ENCODE measurements at regions not wholly inside any gene's neighbourhood (a gene's known extent, or its start where the extent isn't known, plus 50 kb on each side); places are given as distances from the start of the nearest gene placed in this dataset.

DNA sequence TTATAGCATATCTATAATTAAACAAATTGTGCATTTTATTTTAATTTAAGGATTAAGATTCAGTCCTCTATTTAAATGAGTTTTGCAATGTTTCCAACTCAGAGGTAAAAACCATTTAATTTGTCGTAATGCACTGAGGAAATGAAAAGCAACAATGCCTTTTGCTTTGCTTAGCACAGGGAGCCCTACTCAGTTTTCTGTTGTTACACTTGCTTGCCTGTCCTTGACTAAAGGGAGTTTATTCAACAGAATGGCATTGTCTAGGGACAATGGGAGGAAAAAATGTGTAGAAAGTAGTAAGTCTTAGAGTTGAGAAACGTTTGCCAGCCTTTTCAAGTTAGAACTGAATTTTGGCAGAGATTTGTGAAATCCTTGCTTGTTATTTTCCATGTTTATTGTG, 734.2 kb upstream of the ANO3 start:
- Mint-ChIP-seq H3K9me3 (no peaks in the 10 kb centered on the region), H3K27me3 (ENCODE audit: low read depth) (no peaks in the 10 kb centered on the region), H3K36me3 (no peaks in the 10 kb centered on the region), H3K4me3 (no peak overlapping the region), H3K4me1 (peaks cover 24% of the 10 kb centered on the region), H3K27ac (peak overlapping the region; percentile 16; the same call in 1 of the 2 replicates)
- CTCF ChIA-PET = no interaction called here
- POLR2A ChIA-PET = no interaction called here
- no peak for DNase-seq (ENCODE audit: low spot score)
- ATAC-seq = no peak
- TF ChIP-seq ZNF263 (CRISPR knock-in tag; IDR thresholded peaks at IDR 0.05; ENCODE audit: low read depth) (no peak), E2F5 (CRISPR knock-in tag; IDR thresholded peaks at IDR 0.05) (no peak), PREB (CRISPR knock-in tag; IDR thresholded peaks at IDR 0.05; ENCODE audit: borderline replicate concordance) (no peak), HMGXB4 (CRISPR knock-in tag; IDR thresholded peaks at IDR 0.05) (no peak), JAZF1 (CRISPR knock-in tag; IDR thresholded peaks at IDR 0.05) (no peak), OVOL2 (CRISPR knock-in tag; IDR thresholded peaks at IDR 0.05; ENCODE audit: borderline replicate concordance) (no peak), HMGA2 (CRISPR knock-in tag; IDR thresholded peaks at IDR 0.05) (no peak), MXD4 (CRISPR knock-in tag; IDR thresholded peaks at IDR 0.05; ENCODE audit: borderline replicate concordance) (no peak), ZBTB21 (CRISPR knock-in tag; IDR thresholded peaks at IDR 0.05; ENCODE audit: borderline replicate concordance) (no peak), ATF3 (CRISPR knock-in tag; conservative IDR thresholded peaks at IDR 0.05) (no peak)
- TF ChIP-seq, protein P1, sequence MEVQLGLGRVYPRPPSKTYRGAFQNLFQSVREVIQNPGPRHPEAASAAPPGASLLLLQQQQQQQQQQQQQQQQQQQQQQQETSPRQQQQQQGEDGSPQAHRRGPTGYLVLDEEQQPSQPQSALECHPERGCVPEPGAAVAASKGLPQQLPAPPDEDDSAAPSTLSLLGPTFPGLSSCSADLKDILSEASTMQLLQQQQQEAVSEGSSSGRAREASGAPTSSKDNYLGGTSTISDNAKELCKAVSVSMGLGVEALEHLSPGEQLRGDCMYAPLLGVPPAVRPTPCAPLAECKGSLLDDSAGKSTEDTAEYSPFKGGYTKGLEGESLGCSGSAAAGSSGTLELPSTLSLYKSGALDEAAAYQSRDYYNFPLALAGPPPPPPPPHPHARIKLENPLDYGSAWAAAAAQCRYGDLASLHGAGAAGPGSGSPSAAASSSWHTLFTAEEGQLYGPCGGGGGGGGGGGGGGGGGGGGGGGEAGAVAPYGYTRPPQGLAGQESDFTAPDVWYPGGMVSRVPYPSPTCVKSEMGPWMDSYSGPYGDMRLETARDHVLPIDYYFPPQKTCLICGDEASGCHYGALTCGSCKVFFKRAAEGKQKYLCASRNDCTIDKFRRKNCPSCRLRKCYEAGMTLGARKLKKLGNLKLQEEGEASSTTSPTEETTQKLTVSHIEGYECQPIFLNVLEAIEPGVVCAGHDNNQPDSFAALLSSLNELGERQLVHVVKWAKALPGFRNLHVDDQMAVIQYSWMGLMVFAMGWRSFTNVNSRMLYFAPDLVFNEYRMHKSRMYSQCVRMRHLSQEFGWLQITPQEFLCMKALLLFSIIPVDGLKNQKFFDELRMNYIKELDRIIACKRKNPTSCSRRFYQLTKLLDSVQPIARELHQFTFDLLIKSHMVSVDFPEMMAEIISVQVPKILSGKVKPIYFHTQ (CRISPR knock-in tag; IDR thresholded peaks at IDR 0.05) = no peak
- TF ChIP-seq, protein P2, sequence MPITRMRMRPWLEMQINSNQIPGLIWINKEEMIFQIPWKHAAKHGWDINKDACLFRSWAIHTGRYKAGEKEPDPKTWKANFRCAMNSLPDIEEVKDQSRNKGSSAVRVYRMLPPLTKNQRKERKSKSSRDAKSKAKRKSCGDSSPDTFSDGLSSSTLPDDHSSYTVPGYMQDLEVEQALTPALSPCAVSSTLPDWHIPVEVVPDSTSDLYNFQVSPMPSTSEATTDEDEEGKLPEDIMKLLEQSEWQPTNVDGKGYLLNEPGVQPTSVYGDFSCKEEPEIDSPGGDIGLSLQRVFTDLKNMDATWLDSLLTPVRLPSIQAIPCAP (CRISPR knock-in tag; IDR thresholded peaks at IDR 0.05) = no peak
- TF ChIP-seq, protein P3, sequence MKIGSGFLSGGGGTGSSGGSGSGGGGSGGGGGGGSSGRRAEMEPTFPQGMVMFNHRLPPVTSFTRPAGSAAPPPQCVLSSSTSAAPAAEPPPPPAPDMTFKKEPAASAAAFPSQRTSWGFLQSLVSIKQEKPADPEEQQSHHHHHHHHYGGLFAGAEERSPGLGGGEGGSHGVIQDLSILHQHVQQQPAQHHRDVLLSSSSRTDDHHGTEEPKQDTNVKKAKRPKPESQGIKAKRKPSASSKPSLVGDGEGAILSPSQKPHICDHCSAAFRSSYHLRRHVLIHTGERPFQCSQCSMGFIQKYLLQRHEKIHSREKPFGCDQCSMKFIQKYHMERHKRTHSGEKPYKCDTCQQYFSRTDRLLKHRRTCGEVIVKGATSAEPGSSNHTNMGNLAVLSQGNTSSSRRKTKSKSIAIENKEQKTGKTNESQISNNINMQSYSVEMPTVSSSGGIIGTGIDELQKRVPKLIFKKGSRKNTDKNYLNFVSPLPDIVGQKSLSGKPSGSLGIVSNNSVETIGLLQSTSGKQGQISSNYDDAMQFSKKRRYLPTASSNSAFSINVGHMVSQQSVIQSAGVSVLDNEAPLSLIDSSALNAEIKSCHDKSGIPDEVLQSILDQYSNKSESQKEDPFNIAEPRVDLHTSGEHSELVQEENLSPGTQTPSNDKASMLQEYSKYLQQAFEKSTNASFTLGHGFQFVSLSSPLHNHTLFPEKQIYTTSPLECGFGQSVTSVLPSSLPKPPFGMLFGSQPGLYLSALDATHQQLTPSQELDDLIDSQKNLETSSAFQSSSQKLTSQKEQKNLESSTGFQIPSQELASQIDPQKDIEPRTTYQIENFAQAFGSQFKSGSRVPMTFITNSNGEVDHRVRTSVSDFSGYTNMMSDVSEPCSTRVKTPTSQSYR (CRISPR knock-in tag; IDR thresholded peaks at IDR 0.05) = no peak

DNA sequence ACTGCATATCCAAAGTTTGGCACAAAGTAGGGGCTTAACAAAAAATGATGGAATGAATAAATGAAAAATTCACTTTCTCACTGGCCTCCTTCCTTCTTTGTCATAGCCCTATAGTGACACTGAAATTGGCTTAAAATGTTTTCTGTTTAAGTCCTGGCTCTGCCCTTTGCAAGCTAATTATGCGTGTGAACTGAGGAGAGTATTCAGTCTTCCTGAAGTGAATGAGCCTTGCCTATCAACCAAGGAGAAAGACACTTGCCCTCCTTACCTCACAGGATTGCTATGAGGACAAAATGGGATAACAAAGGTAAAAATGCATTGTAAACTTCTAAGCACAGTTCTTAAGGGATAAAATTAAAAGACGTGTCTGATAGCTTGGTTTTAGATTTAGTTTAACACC, 729.8 kb upstream of the ANO3 start:
- peaks cover 29% of the 10 kb centered on the region for H3K9me3 Mint-ChIP-seq
- peaks cover 22% of the 10 kb centered on the region for H3K36me3 Mint-ChIP-seq
- peaks cover 14% of the 10 kb centered on the region for H3K4me1 Mint-ChIP-seq
- POLR2A ChIA-PET = no interaction called here
- no peak for DNase-seq (ENCODE audit: low spot score)
- H3K27ac Mint-ChIP-seq = no peak overlapping the region
- CTCF ChIA-PET = no interaction called here
- H3K27me3 Mint-ChIP-seq (ENCODE audit: low read depth) = no peaks in the 10 kb centered on the region
- H3K4me3 Mint-ChIP-seq = no peak overlapping the region
- peak; percentile 61 for ATAC-seq
- TF ChIP-seq GTF2I (CRISPR knock-in tag; conservative IDR thresholded peaks at IDR 0.05) (no peak), NR1H2 (CRISPR knock-in tag; IDR thresholded peaks at IDR 0.05) (no peak), TEAD4 (CRISPR knock-in tag; IDR thresholded peaks at IDR 0.05) (no peak), CDX4 (CRISPR knock-in tag; IDR thresholded peaks at IDR 0.05; ENCODE audit: borderline replicate concordance) (no peak), E2F1 (CRISPR knock-in tag; IDR thresholded peaks at IDR 0.05) (no peak), ZBTB43 (CRISPR knock-in tag; IDR thresholded peaks at IDR 0.05) (no peak)
